GM12872 (cell line): ENCODE measurements at regions not wholly inside any gene's neighbourhood (a gene's known extent, or its start where the extent isn't known, plus 50 kb on each side); places are given as distances from the start of the nearest gene placed in this dataset.

Experiments used
- TF ChIP-seq, protein P1 (sequence below): IDR thresholded peaks from 3 replicates; pipeline ENCODE4 v1.5.1; 2011; ENCODE audit warnings: low read depth, mild to moderate bottlenecking, low read length, moderate library complexity; ENCODE audit not compliant: insufficient read depth

- TF ChIP-seq, protein P1, sequence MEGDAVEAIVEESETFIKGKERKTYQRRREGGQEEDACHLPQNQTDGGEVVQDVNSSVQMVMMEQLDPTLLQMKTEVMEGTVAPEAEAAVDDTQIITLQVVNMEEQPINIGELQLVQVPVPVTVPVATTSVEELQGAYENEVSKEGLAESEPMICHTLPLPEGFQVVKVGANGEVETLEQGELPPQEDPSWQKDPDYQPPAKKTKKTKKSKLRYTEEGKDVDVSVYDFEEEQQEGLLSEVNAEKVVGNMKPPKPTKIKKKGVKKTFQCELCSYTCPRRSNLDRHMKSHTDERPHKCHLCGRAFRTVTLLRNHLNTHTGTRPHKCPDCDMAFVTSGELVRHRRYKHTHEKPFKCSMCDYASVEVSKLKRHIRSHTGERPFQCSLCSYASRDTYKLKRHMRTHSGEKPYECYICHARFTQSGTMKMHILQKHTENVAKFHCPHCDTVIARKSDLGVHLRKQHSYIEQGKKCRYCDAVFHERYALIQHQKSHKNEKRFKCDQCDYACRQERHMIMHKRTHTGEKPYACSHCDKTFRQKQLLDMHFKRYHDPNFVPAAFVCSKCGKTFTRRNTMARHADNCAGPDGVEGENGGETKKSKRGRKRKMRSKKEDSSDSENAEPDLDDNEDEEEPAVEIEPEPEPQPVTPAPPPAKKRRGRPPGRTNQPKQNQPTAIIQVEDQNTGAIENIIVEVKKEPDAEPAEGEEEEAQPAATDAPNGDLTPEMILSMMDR, result no peak
These were observed 1076.9 kb upstream of the TENM4 start for GRCh38 chr11:80517701-80518100.

DNA sequence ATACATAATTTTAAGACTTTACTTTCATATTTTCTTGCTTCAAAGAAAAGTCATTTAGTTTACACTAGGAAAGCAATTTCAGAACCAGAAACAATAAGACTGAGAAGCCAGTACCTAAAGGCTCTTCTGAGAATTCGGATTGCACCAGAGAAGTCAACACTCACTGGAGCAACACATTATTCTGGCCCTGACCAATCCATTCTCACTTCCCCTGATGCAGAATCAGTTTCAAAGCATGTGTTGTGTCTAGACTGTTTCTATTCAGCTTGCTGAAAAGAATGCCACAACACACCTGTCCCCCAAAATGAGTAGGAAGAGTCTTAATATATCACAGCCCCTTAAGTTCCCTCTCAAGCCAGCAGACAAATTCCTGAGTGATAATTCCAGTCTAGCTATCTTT lies 1074.3 kb upstream of the TENM4 start:
- TF ChIP-seq, protein P1, result no peak

GRCh38 chr11:80512491-80512890 lies 1071.7 kb upstream of the TENM4 start:
- TF ChIP-seq, protein P1, result no peak

- TF ChIP-seq, protein P1, result no peak
These were observed 1064.9 kb upstream of the TENM4 start for GRCh38 chr11:80505771-80506170.

DNA sequence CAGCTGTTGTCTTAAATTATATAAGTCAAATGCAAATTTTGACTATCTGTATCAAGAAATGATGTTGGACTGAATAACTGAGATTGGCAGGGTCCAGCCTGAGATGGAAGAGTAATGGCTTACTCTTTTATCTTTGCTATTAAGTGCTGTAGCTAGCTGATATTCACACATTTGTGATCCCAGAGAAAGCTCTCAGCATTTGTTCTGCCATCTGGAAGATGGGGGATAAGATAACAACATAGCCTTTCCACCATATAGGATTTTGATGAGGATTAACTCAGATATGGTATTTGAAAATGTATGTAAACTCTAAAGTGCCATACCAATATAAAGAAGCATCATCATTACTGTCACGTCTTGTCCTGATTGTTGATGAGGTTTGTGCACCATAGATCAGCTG lies 1063.2 kb upstream of the TENM4 start:
- TF ChIP-seq, protein P1, result no peak

- TF ChIP-seq, protein P1, result no peak
These were observed 1061.7 kb upstream of the TENM4 start for GRCh38 chr11:80502511-80502910.

- TF ChIP-seq, protein P1, result no peak
These were observed 1054.3 kb upstream of the TENM4 start for GRCh38 chr11:80495116-80495515.

DNA sequence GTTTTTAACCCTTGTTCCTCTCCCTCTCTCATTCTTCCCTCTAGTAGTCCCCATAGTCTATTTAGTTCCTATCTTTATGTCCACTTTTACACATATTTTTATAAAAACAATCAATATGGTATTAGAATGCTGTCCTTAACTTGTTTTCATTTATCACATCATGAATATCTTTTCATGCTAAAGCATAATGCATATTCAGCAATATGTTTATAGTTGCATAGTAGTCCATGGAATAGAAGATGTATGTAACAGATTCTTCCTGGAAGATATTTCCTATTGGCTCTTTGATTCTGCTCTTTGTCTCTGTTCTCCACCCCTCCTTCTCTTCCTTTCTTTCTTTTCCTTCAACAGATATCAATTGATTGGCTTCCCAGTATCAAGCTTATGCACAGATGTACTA lies 1047.1 kb upstream of the TENM4 start:
- TF ChIP-seq, protein P1, result no peak
